ENCODE measurements at regions not wholly inside any gene's neighbourhood (a gene's known extent, or its start where the extent isn't known, plus 50 kb on each side); places are given as distances from the start of the nearest gene placed in this dataset.

GRCh38 chr12:67452119-67452805, 183.1 kb downstream of the CAND1 start:
- TF ChIP-seq CEBPB (IDR thresholded peaks at IDR 0.05; ENCODE audit: low read depth, low read length) (no peak), CTCF (conservative IDR thresholded peaks at IDR 0.05; ENCODE audit: low read depth, low read length) (no peak)
